Vagina (tissue), 2 donors: ENCODE measurements at regions not wholly inside any gene's neighbourhood (a gene's known extent, or its start where the extent isn't known, plus 50 kb on each side); places are given as distances from the start of the nearest gene placed in this dataset.

Source experiments
- POLR2A ChIP-seq, 2 donors: fragments of 450-650 bp; IDR thresholded peaks; one replicate each; pipeline ENCODE4 v1.6.1; 2017; ENCODE audit warnings: antibody characterized with exemption in 2 of 2, mild to moderate bottlenecking in 2 of 2, moderate library complexity in 2 of 2
- TF ChIP-seq, protein P1 (sequence below), 3 experiments: fragments of 450-650 bp in 2 of 3; fragments of 200-600 bp in 1 of 3; sonication (generic) in 1 of 3; IDR thresholded peaks; one replicate each; pipeline ENCODE4 v1.5.1; 2017 to 2019; ENCODE audit warnings: antibody characterized with exemption in 3 of 3, mild to moderate bottlenecking in 2 of 3, moderate library complexity in 2 of 3

- TF ChIP-seq POLR2A (IDR thresholded peaks at IDR 0.05) = no peak
- TF ChIP-seq, protein P1, sequence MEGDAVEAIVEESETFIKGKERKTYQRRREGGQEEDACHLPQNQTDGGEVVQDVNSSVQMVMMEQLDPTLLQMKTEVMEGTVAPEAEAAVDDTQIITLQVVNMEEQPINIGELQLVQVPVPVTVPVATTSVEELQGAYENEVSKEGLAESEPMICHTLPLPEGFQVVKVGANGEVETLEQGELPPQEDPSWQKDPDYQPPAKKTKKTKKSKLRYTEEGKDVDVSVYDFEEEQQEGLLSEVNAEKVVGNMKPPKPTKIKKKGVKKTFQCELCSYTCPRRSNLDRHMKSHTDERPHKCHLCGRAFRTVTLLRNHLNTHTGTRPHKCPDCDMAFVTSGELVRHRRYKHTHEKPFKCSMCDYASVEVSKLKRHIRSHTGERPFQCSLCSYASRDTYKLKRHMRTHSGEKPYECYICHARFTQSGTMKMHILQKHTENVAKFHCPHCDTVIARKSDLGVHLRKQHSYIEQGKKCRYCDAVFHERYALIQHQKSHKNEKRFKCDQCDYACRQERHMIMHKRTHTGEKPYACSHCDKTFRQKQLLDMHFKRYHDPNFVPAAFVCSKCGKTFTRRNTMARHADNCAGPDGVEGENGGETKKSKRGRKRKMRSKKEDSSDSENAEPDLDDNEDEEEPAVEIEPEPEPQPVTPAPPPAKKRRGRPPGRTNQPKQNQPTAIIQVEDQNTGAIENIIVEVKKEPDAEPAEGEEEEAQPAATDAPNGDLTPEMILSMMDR (IDR thresholded peaks at IDR 0.05) = no peak
Observed at GRCh38 chr10:32149252-32149955, 93.2 kb upstream of the KIF5B start.
